RWPE2 (cell line): ENCODE measurements at regions not wholly inside any gene's neighbourhood (a gene's known extent, or its start where the extent isn't known, plus 50 kb on each side); places are given as distances from the start of the nearest gene placed in this dataset.

Experiments used
- ATAC-seq: fragments of 200-7000 bp; cut with Tn5 transposase; 3 replicates; pipeline ENCODE4 v1.9.1; 2021; ENCODE audit warnings: low read depth
- DNase-seq: peaks from one replicate; pipeline ENCODE4 v3.0.0-alpha.2; 2020; ENCODE audit warnings: low spot score
- H3K27ac ChIP-seq: fragments of 450-650 bp; 2 replicates; pipeline ENCODE4 v1.5.1; 2017; ENCODE audit warnings: mild to moderate bottlenecking; ENCODE audit not compliant: poor library complexity, severe bottlenecking
- H3K27me3 ChIP-seq: fragments of 250-450 bp; sonication (Bioruptor Pico); 2 replicates; pipeline ENCODE4 v1.5.1; 2021; ENCODE audit warnings: mild to moderate bottlenecking, moderate library complexity; ENCODE audit not compliant: insufficient read depth, poor library complexity, severe bottlenecking
- H3K36me3 ChIP-seq: fragments of 250-450 bp; sonication (Bioruptor Pico); 2 replicates; pipeline ENCODE4 v1.5.1; 2020; ENCODE audit warnings: low read depth, mild to moderate bottlenecking, moderate library complexity
- H3K4me1 ChIP-seq: fragments of 250-450 bp; sonication (Bioruptor Pico); 2 replicates; pipeline ENCODE4 v1.5.1; 2021; ENCODE audit warnings: mild to moderate bottlenecking, moderate library complexity; ENCODE audit not compliant: insufficient read depth, poor library complexity, severe bottlenecking
- H3K4me3 ChIP-seq: fragments of 250-450 bp; sonication (Bioruptor Pico); 2 replicates; pipeline ENCODE4 v1.5.1; 2021; ENCODE audit warnings: mild to moderate bottlenecking, moderate library complexity; ENCODE audit not compliant: severe bottlenecking
- H3K9me3 ChIP-seq: fragments of 250-450 bp; sonication (Bioruptor Pico); 2 replicates; pipeline ENCODE4 v1.5.1; 2021; ENCODE audit warnings: mild to moderate bottlenecking, moderate library complexity; ENCODE audit not compliant: severe bottlenecking
- CTCF ChIP-seq: fragments of 450-650 bp; IDR thresholded peaks from one replicate; pipeline ENCODE4 v1.5.1; 2017; ENCODE audit warnings: mild to moderate bottlenecking, moderate library complexity; ENCODE audit not compliant: poor library complexity, severe bottlenecking

- ATAC-seq (no peak), DNase-seq (no peak)
- Histone ChIP-seq H3K4me3 (no peak overlapping the region), H3K4me1 (no peaks in the 10 kb centered on the region), H3K27me3 (no peaks in the 10 kb centered on the region), H3K9me3 (no peaks in the 10 kb centered on the region), H3K36me3 (no peaks in the 10 kb centered on the region), H3K27ac (no peak overlapping the region)
- no peak for TF ChIP-seq CTCF
These were observed 142.1 kb downstream of the FBXO15 start for GRCh38 chr18:74005320-74006109.

GRCh38 chr18:73992242-73993022 is 155.2 kb downstream of the FBXO15 start:
- H3K27ac ChIP-seq: no peak overlapping the region
- no peak for TF ChIP-seq CTCF

GRCh38 chr18:73991570-73991969 is 156.1 kb downstream of the FBXO15 start:
- no peak overlapping the region for H3K4me3 ChIP-seq
- no peak for TF ChIP-seq CTCF
- no peaks in the 10 kb centered on the region for H3K36me3 ChIP-seq
- H3K27ac ChIP-seq: no peak overlapping the region
- H3K27me3 ChIP-seq: no peaks in the 10 kb centered on the region
- peaks cover 5% of the 10 kb centered on the region for H3K4me1 ChIP-seq
- DNase-seq: no peak
- ATAC-seq: no peak
- H3K9me3 ChIP-seq: no peaks in the 10 kb centered on the region

More at GRCh38 chr18:73992242-73993022, 155.2 kb downstream of the FBXO15 start:
- no peaks in the 10 kb centered on the region for H3K36me3 ChIP-seq
- DNase-seq: no peak
- H3K9me3 ChIP-seq: no peaks in the 10 kb centered on the region
- H3K4me3 ChIP-seq: no peak overlapping the region
- no peaks in the 10 kb centered on the region for H3K4me1 ChIP-seq
- no peak for ATAC-seq
- H3K27me3 ChIP-seq: no peaks in the 10 kb centered on the region

- no peak for ATAC-seq
- TF ChIP-seq CTCF: no peak
- H3K4me1 ChIP-seq: peaks cover 10% of the 10 kb centered on the region
These were observed 157.4 kb downstream of the FBXO15 start for GRCh38 chr18:73990258-73990657.

More at GRCh38 chr18:73990258-73990657, 157.4 kb downstream of the FBXO15 start:
- no peak for DNase-seq
- Histone ChIP-seq H3K9me3 (no peaks in the 10 kb centered on the region), H3K27me3 (no peaks in the 10 kb centered on the region), H3K27ac (no peak overlapping the region), H3K4me3 (no peak overlapping the region), H3K36me3 (no peaks in the 10 kb centered on the region)
